Hepatocyte (in vitro differentiated cells): ENCODE measurements at regions not wholly inside any gene's neighbourhood (a gene's known extent, or its start where the extent isn't known, plus 50 kb on each side); places are given as distances from the start of the nearest gene placed in this dataset.

ENCODE experiments used
- EZH2 ChIP-seq: fragments of 200-600 bp; sonication (generic); IDR thresholded peaks from 2 replicates; pipeline ENCODE4 v1.6.1; 2016; ENCODE audit warnings: antibody characterized with exemption, mild to moderate bottlenecking, borderline replicate concordance
- EZH2phosphoT487 ChIP-seq: fragments of 200-600 bp; sonication (generic); IDR thresholded peaks from one replicate; pipeline ENCODE4 v1.6.1; 2018; ENCODE audit warnings: antibody characterized with exemption, mild to moderate bottlenecking, low read depth, moderate library complexity; ENCODE audit not compliant: unreplicated experiment, severe bottlenecking
- TF ChIP-seq, protein P1 (sequence below): fragments of 200-600 bp; sonication (generic); IDR thresholded peaks from 2 replicates; pipeline ENCODE4 v1.5.1; 2016; ENCODE audit warnings: antibody characterized with exemption, mild to moderate bottlenecking; ENCODE audit not compliant: poor library complexity

DNA sequence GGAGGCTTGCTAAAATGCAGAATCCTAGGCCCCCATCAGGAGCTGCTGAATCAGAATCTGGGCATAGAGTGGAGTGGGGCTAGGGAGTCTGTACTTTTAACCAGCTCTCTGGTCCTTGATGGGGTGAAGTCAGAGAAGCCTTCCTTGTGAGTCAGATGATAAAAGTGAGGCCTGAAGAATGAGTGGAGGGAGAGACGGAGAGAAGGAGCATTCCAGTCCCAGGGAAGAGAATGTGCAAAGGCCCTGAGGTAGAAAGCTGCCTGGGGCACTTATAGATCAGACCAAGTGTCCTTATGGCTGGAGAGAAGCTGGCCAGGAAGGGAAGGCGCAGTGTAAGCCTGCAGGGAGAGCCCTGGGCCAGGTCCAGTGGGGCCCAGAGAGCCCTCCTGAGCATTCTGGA lies 235.1 kb upstream of the NLRP1 start:
- TF ChIP-seq, protein P1, sequence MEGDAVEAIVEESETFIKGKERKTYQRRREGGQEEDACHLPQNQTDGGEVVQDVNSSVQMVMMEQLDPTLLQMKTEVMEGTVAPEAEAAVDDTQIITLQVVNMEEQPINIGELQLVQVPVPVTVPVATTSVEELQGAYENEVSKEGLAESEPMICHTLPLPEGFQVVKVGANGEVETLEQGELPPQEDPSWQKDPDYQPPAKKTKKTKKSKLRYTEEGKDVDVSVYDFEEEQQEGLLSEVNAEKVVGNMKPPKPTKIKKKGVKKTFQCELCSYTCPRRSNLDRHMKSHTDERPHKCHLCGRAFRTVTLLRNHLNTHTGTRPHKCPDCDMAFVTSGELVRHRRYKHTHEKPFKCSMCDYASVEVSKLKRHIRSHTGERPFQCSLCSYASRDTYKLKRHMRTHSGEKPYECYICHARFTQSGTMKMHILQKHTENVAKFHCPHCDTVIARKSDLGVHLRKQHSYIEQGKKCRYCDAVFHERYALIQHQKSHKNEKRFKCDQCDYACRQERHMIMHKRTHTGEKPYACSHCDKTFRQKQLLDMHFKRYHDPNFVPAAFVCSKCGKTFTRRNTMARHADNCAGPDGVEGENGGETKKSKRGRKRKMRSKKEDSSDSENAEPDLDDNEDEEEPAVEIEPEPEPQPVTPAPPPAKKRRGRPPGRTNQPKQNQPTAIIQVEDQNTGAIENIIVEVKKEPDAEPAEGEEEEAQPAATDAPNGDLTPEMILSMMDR, result no peak
- no peak for TF ChIP-seq EZH2phosphoT487
- no peak for TF ChIP-seq EZH2
